ENCODE measurements at regions not wholly inside any gene's neighbourhood (a gene's known extent, or its start where the extent isn't known, plus 50 kb on each side); places are given as distances from the start of the nearest gene placed in this dataset.

GRCh38 chr5:18216729-18217128 is 582.5 kb downstream of the TAF11L14 start:
- Mint-ChIP-seq H3K27ac (no peak overlapping the region), H3K4me3 (no peak overlapping the region), H3K9me3 (peaks cover 6% of the 10 kb centered on the region), H3K36me3 (ENCODE audit: low read depth) (no peaks in the 10 kb centered on the region), H3K4me1 (no peaks in the 10 kb centered on the region), H3K27me3 (ENCODE audit: insufficient read depth) (no peaks in the 10 kb centered on the region)
- Histone ChIP-seq H3K36me3 (ENCODE audit: control insufficient read depth, insufficient read depth, low read length) (no peaks in the 10 kb centered on the region), H3K27ac (ENCODE audit: low read depth, low read length) (no peak overlapping the region), H3K27me3 (ENCODE audit: control insufficient read depth, insufficient read depth, low read length, poor library complexity, severe bottlenecking) (no peaks in the 10 kb centered on the region), H3K4me1 (ENCODE audit: control insufficient read depth, insufficient read depth, low read length) (no peaks in the 10 kb centered on the region), H3K9me3 (ENCODE audit: control insufficient read depth, low read length) (no peaks in the 10 kb centered on the region), H3K9ac (ENCODE audit: extremely low read depth, low read length, poor library complexity, severe bottlenecking) (no peak overlapping the region), H3K4me3 (ENCODE audit: low read length) (no peak overlapping the region)
- no peak for TF ChIP-seq CTCF (conservative IDR thresholded peaks at IDR 0.05)
- DNase-seq, result no peak
- 88 to 100% methylated on average over 3 of the region's 3 CpGs for WGBS, 2 experiments (ENCODE audit: insufficient coverage in 1 of 2, insufficient read length in 1 of 2)

DNA sequence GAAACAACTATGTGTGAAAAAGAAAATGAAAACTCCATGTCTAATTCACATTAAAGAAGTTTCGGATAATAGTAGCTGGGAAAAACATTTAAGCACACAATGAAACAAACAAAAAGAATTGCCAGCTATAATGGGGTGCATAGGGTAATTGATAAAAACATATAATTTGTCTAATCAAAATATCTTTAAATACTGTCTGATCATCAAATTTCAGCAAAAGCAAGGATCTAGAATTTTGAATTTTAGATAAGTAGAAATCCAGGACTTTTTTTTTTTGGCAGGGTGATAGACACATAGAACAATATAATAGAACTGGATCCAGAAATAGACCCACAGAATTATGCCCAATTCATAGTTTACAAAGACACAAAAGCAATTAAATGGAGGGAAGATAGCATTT is 585.0 kb downstream of the TAF11L14 start:
- no peak overlapping the region for H3K4me3 Mint-ChIP-seq
- no peaks in the 10 kb centered on the region for H3K27me3 Mint-ChIP-seq (ENCODE audit: insufficient read depth)
- H3K4me3 ChIP-seq (ENCODE audit: low read length), result no peak overlapping the region
- no peak for DNase-seq
- no peak overlapping the region for H3K27ac ChIP-seq (ENCODE audit: low read depth, low read length)
- H3K27me3 ChIP-seq (ENCODE audit: control insufficient read depth, insufficient read depth, low read length, poor library complexity, severe bottlenecking), result no peaks in the 10 kb centered on the region
- no peaks in the 10 kb centered on the region for H3K4me1 Mint-ChIP-seq
- no peak overlapping the region for H3K27ac Mint-ChIP-seq
- H3K4me1 ChIP-seq (ENCODE audit: control insufficient read depth, insufficient read depth, low read length), result no peaks in the 10 kb centered on the region
- H3K36me3 Mint-ChIP-seq (ENCODE audit: low read depth), result no peaks in the 10 kb centered on the region
- no CpG with 5 or more reads among the region's 1 CpG for WGBS, 2 experiments (ENCODE audit: insufficient coverage in 1 of 2, insufficient read length in 1 of 2)
- H3K9me3 ChIP-seq (ENCODE audit: control insufficient read depth, low read length), result no peaks in the 10 kb centered on the region
- H3K9ac ChIP-seq (ENCODE audit: extremely low read depth, low read length, poor library complexity, severe bottlenecking), result no peak overlapping the region
- H3K36me3 ChIP-seq (ENCODE audit: control insufficient read depth, insufficient read depth, low read length), result no peaks in the 10 kb centered on the region
- peaks cover 6% of the 10 kb centered on the region for H3K9me3 Mint-ChIP-seq
- TF ChIP-seq CTCF (conservative IDR thresholded peaks at IDR 0.05), result no peak

DNA sequence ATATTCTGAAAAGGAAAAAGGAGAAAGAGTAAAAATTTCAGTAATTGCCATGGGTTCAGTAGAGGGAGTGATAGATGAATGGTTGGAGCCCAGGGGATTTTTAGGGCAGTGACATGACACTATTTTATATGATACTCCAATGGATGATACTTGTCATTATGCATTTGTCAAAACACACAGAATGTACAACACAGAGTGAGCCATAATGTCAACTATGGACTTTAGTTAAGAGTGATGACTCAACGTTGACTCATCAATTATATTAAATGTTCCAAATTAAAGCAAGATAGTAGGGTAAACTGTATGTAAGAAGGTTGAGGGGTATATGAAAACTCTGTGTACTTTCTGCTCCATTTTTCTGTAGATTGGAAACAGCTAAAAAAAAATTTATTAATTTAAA is 586.4 kb downstream of the TAF11L14 start:
- DNase-seq, result no peak
- WGBS, 2 experiments (ENCODE audit: insufficient coverage in 1 of 2, insufficient read length in 1 of 2), result 100% methylated on average over 1 of the region's 1 CpG; no CpG with 5 or more reads in 1 of the 2 experiments
- no peaks in the 10 kb centered on the region for H3K27me3 ChIP-seq (ENCODE audit: control insufficient read depth, insufficient read depth, low read length, poor library complexity, severe bottlenecking)

More for the DNA sequence above, 586.4 kb downstream of the TAF11L14 start:
- Histone ChIP-seq H3K4me3 (ENCODE audit: low read length) (no peak overlapping the region), H3K27ac (ENCODE audit: low read depth, low read length) (no peak overlapping the region), H3K9me3 (ENCODE audit: control insufficient read depth, low read length) (no peaks in the 10 kb centered on the region), H3K36me3 (ENCODE audit: control insufficient read depth, insufficient read depth, low read length) (no peaks in the 10 kb centered on the region), H3K4me1 (ENCODE audit: control insufficient read depth, insufficient read depth, low read length) (no peaks in the 10 kb centered on the region), H3K9ac (ENCODE audit: extremely low read depth, low read length, poor library complexity, severe bottlenecking) (no peak overlapping the region)
- Mint-ChIP-seq H3K36me3 (ENCODE audit: low read depth) (no peaks in the 10 kb centered on the region), H3K27ac (no peak overlapping the region), H3K9me3 (peaks cover 1% of the 10 kb centered on the region), H3K4me3 (no peak overlapping the region), H3K4me1 (no peaks in the 10 kb centered on the region), H3K27me3 (ENCODE audit: insufficient read depth) (no peaks in the 10 kb centered on the region)
- no peak for TF ChIP-seq CTCF (conservative IDR thresholded peaks at IDR 0.05)

Measured in endodermal cell (in vitro differentiated cells).